ENCODE measurements at regions not wholly inside any gene's neighbourhood (a gene's known extent, or its start where the extent isn't known, plus 50 kb on each side); places are given as distances from the start of the nearest gene placed in this dataset.

GRCh38 chr11:29809121-29809520, 207.7 kb downstream of the KCNA4 start:
- TF ChIP-seq CTCF (IDR thresholded peaks at IDR 0.05; ENCODE audit: borderline replicate concordance, control extremely low read depth, extremely low read depth, insufficient read depth, missing control alignments), result no peak
- in situ Hi-C loops (cut with MboI; ENCODE audit: low sequenced_read_pairs, unreplicated experiment), result no loop called here
- no peak for DNase-seq (ENCODE audit: low spot score)

- TF ChIP-seq CTCF (IDR thresholded peaks at IDR 0.05; ENCODE audit: borderline replicate concordance, control extremely low read depth, extremely low read depth, insufficient read depth, missing control alignments), result no peak
- no peak for DNase-seq (ENCODE audit: low spot score)
- in situ Hi-C loops (cut with MboI; ENCODE audit: low sequenced_read_pairs, unreplicated experiment), result no loop called here
Observed at GRCh38 chr11:29802522-29802921, 214.3 kb downstream of the KCNA4 start.

- no peak for TF ChIP-seq CTCF (IDR thresholded peaks at IDR 0.05; ENCODE audit: borderline replicate concordance, control extremely low read depth, extremely low read depth, insufficient read depth, missing control alignments)
- no peak for DNase-seq (ENCODE audit: low spot score)
- in situ Hi-C loops (cut with MboI; ENCODE audit: low sequenced_read_pairs, unreplicated experiment), result no loop called here
Observed at GRCh38 chr11:29801561-29801960, 215.3 kb downstream of the KCNA4 start.

GRCh38 chr11:29786092-29786491, 230.7 kb downstream of the KCNA4 start:
- no peak for DNase-seq (ENCODE audit: low spot score)
- no peak for TF ChIP-seq CTCF (IDR thresholded peaks at IDR 0.05; ENCODE audit: borderline replicate concordance, control extremely low read depth, extremely low read depth, insufficient read depth, missing control alignments)
- in situ Hi-C loops (cut with MboI; ENCODE audit: low sequenced_read_pairs, unreplicated experiment), result no loop called here

- TF ChIP-seq CTCF (IDR thresholded peaks at IDR 0.05; ENCODE audit: borderline replicate concordance, control extremely low read depth, extremely low read depth, insufficient read depth, missing control alignments), result no peak
- no peak for DNase-seq (ENCODE audit: low spot score)
- in situ Hi-C loops (cut with MboI; ENCODE audit: low sequenced_read_pairs, unreplicated experiment), result no loop called here
Observed at GRCh38 chr11:29783506-29783905, 233.3 kb downstream of the KCNA4 start.

GRCh38 chr11:29782447-29782846, 234.4 kb downstream of the KCNA4 start:
- no peak for DNase-seq (ENCODE audit: low spot score)
- no peak for TF ChIP-seq CTCF (IDR thresholded peaks at IDR 0.05; ENCODE audit: borderline replicate concordance, control extremely low read depth, extremely low read depth, insufficient read depth, missing control alignments)
- in situ Hi-C loops (cut with MboI; ENCODE audit: low sequenced_read_pairs, unreplicated experiment), result no loop called here

GRCh38 chr11:29781268-29781667, 235.6 kb downstream of the KCNA4 start:
- in situ Hi-C loops (cut with MboI; ENCODE audit: low sequenced_read_pairs, unreplicated experiment), result no loop called here
- no peak for DNase-seq (ENCODE audit: low spot score)
- TF ChIP-seq CTCF (IDR thresholded peaks at IDR 0.05; ENCODE audit: borderline replicate concordance, control extremely low read depth, extremely low read depth, insufficient read depth, missing control alignments), result no peak

All from GM13976 (cell line).